ENCODE measurements at regions not wholly inside any gene's neighbourhood (a gene's known extent, or its start where the extent isn't known, plus 50 kb on each side); places are given as distances from the start of the nearest gene placed in this dataset.

- TF ChIP-seq POLR2A (IDR thresholded peaks at IDR 0.05) (no peak), CTCF (IDR thresholded peaks at IDR 0.05 in 4 of 5, conservative IDR thresholded peaks at IDR 0.05 in 1 of 5) (no peak)
Measured at GRCh38 chr12:17975763-17976162, 114.2 kb downstream of the RERGL start.
